HepG2 (cell line): ENCODE measurements at regions not wholly inside any gene's neighbourhood (a gene's known extent, or its start where the extent isn't known, plus 50 kb on each side); places are given as distances from the start of the nearest gene placed in this dataset.

Source experiments
- EZH2 ChIP-seq: conservative IDR thresholded peaks from 2 replicates; pipeline ENCODE4 v1.6.1; 2012; ENCODE audit warnings: mild to moderate bottlenecking, low read depth, low read length, moderate library complexity
- SAFB2 ChIP-seq: sonication (generic); formaldehyde crosslinking; IDR thresholded peaks from 2 replicates; pipeline ENCODE4 v1.5.1; 2020; ENCODE audit warnings: missing genetic modification reagents, low read depth, mild to moderate bottlenecking, borderline replicate concordance

GRCh38 chr7:49247759-49248158 lies 323.4 kb downstream of the CDC14C start:
- no peak for TF ChIP-seq EZH2
- no peak for TF ChIP-seq SAFB2 (CRISPR knock-in tag)
